ENCODE measurements at regions not wholly inside any gene's neighbourhood (a gene's known extent, or its start where the extent isn't known, plus 50 kb on each side); places are given as distances from the start of the nearest gene placed in this dataset.
A peak's percentile ranks its signal among the peaks of the same experiment; 100 is the strongest.

DNA sequence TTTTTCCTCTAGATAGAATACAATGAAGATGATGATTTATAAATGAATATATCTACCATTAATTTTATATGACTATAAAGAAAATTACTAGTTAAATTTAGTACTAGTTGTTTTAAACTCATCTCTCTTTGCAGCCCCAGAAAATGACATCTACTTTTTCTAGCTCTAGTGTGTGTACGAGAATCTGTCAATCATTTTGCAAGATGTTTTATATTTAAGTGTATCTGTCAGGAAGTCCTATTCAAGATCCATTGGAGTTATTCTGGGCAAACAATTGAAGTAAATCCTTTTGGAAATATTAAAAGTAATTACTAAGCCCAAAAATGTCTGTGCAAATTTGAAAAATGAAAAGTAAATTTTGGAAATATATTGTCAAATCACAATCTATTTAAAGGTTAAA lies 144.3 kb upstream of the PCDH9 start:
- no peak for DNase-seq

DNA sequence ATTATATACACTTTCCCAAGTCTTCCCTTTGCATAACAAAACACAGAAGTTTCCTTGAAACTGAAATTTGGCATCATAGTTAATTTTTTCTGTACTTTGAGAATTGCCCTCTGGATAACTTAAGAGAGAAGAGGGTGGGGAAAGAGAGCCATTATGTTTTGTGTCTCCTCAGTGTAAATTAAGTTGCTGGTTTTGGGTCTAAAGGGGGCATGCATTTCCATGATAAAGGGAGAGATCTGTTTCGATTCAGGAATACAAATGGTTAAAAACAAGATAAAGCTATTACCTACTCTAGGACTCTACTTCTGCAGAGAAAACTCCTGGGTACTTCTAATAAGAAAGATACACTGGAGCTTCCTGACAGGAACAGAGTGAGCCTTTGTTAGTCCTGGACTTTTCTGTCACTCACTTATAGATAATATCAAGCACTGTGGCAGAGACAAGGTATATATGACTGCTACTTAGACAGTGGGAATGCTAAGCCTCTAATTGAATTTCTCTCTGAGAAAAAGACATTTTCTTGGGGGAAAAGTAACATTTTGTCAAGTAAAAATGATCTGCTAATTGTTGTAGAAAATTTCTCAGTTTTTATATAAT lies 142.8 kb upstream of the PCDH9 start:
- DNase-seq, result no peak

DNA sequence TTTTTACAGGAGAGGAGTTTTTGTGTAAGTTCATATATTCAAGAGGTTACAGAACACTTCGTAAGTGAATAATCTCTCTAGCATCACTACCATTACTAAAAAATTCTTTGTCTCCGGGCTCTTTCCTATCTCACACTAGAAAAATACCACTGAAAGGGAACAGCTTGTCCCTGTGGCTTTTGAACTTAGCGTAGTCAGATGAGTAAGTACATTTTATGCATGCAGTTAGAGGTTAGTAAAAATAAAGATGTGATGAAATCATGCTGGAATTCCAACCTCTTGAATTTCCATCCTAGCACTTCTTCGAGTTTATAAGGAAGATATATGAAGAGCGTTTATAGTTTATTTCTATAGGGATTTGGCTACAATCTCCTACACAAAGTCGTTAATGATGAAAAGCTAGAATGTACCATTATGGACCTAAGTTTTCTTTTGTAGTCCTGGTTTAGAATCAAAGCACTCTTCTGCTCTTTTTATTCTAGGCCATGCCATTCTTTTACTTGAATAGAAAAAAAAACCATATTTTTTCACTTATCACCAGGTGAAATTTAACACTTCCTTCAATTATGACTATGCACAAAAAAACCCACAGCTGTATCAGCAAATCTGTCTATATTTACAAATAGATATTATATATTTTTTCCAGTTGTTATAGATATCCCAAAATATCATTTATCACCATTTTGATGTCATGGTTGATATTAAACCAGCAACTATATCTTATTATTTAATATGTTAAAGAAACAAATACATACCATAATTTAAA lies 139.9 kb upstream of the PCDH9 start:
- no peak for DNase-seq

DNA sequence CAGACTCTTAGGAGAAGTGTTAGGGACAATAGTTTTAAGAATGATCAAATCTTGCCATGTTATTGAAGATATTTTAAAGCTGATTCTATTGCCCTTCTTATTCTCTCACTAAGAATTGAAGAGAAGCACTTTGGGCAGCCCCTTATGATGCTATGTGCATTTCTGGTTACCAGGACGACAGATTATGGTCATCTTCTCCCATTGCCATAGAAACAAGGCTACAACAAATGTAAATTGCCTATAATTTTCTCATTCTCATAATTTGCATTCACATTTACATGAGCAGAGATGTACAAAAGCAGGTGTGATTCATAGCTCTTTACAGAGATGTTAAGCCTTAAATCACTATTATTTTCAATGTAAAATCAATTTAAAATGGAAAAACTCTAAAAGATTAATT lies 137.3 kb upstream of the PCDH9 start:
- no peak for DNase-seq

DNA sequence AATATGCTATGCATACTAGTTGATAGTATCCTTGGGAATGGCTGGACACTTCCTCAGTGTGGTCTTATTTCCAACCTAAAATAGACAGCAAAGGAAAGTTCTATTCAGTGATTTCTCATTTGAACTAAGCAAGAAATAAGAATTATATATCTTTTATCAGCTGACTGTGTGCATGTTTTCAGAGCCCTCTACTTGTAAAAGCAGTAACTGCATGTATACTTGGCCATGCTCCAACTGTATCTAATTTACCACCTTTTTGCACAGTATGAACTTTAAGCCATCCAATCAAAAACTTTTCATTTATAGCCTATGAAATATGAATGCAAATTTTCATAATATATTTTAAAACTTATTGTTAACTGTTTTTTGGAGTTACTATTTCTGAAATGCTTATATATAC lies 136.4 kb upstream of the PCDH9 start:
- DNase-seq, result no peak

DNA sequence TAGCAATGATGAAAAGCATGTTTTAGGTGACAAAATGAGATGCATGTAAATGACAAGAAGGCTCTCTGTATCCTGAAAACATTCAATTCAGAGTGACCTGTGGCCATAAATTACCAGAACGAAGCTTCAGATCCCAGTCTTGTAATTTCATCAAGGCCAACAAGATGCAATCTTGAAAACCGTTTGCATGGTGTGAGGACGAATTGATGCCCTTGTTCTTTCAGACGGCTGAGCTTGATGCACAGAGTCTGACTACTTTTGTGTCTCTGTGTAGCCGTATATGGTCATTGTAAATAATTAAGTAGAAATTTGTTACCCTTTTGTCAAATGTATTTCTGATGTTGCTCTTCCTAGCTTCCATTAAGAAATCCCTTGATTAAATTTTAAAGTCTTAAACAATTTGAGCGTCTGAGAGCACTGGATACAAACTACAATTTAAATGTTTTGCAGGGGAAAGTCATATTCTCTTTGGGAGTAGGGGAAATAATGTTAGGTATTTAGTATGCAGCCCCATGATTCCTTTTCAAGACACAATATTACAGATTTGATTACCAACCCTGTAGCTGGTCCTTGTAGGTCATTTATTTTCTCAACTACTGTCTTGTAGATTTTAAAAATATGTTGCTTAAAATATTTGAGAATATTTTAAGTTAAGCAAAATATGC lies 125.8 kb upstream of the PCDH9 start:
- no peak for DNase-seq

DNA sequence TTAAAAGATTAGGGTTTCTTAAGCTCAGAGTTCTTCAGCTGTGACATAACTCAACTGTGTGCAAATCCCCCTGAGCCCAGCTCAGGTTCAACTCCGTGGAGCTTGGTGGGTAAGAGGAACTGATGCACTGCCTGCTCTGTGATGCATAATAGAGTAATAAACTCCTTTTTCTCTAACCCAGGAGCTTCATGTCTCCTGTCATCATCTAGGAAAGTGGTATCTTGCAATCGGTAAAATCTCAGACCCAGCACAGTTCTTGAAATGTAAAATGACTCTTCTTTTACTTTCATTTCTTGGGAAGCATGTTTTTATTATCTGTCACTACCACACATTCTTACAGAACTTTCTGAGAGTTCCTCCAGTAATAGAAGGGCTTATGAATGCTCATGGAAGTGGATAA lies 123.8 kb upstream of the PCDH9 start:
- no peak for DNase-seq

DNA sequence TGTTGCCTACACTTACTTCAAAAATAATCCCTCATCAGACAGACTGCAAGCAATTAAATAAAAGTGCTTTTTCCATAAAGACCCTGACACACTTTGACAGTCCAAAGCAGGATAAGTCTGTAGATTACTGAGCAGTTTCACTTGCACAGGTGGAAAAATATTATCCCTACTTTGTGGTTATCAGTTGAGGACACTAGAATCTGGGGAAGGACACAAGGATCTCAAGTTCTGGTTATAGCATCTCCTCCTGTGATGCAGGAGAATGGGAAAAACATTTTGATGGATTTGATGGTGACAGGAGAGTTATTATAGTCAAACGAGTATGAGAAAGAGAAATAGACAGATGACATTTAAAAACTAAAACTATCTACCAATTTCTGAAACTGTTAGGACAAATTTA lies 122.9 kb upstream of the PCDH9 start:
- no peak for DNase-seq

DNA sequence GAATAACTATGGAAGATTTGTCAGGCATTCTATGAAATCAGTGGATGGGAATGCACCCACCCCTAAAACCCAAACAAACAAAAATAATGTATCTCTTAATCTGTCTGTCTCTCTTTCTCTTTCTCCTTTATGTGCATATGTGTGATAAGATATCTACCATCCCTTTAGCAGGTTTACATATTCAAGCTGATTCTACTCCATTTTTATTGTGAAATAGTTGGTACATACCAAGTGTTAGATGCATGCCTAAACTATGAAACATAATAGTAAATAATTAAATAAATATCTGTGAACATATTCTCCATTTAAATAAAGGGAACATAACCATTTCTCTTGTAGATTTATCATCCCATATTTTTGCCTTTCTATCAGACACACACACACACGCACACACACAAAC lies 121.8 kb upstream of the PCDH9 start:
- no peak for DNase-seq

DNA sequence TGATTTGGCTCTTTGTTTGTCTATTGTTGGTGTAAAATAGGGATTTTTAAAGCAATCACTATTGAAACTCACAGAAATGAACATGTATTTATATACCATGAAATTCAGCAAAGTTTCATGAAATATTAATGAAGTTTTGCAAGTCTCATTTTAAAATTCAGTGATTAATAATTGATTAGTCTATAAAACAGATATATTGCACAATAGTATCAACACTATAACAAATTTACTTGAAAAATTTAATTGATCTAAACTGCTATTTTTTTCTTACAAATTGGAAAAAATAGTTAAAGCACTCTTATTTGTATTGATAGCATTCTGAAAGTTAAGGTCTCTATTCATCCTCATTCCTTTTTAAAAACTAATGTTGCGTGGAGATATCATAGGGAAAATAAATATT lies 121.0 kb upstream of the PCDH9 start:
- DNase-seq, result no peak

DNA sequence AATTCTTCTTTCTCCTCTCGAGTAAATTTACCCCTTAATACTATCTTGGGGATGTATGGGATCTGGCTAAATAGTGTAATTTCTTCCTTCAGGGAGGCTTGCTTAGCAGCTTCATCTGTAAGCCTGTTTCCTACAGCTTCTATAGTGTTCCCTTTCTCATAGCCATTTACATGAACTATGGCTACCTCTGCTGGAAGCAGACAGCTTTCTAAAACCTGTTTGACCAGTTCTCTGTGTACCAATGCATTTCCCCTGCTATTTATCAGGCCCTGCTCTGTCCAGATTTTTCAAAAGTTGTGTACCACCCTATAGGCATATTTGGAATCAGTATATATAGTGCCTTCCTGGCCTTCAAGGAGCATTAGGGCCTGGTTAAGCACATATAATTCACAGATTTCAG lies 113.6 kb upstream of the PCDH9 start:
- peak; percentile 57 for DNase-seq

DNA sequence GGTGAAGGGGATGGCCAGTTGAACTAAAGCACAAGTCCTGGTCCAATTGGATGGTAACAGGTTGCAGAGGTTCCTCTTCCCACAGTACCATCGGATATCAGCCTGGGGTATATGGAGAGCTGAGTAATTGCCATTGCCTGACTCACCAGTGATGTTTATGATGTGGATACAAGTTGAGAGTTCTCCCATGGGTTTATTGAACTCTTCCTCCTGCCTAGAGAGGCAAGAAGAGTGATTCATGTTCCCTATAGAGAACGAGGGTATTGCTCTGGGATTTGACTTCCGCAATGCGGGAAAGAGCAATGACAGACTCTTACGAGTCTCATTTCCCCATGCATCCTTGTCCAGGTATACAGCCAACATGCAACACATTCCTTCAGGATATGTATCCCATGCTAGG lies 111.3 kb upstream of the PCDH9 start:
- DNase-seq, result no peak

DNA sequence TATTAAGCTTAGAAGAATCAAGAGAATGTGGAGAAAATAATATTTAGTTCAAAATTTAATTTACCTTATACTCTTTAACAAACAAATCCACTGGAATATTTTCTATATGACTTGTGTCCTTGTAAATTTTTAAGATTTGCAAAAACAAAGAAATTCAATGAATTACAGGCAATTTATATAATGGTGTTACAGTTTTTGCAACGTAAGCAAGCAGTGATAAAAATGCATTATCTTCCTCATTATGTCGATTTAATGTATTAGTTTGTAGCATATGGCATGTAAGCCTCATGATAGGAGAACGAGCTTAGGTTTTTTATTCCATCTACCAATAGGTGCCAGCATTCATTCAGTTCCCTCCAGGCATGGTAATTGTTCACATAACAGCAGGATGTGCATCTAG lies 100.0 kb upstream of the PCDH9 start:
- no peak for DNase-seq

DNA sequence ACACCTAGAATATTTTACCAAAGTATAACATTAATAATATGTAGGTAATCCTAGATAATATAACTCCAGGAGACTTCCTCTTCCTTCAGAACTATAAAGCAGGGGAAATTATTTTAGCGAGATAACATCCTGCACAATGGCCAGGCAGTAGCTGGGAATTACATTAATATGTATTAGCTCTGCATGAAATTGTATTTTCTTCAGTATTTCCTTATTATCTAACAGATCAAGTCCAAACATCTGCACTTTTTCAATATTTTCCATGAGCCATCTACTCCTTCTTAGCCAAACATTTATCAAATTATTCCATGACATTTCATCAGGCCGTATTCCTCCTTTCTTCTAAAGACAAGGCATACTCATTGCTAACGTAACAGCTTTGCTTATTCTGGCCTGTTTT lies 98.8 kb upstream of the PCDH9 start:
- DNase-seq, result no peak

DNA sequence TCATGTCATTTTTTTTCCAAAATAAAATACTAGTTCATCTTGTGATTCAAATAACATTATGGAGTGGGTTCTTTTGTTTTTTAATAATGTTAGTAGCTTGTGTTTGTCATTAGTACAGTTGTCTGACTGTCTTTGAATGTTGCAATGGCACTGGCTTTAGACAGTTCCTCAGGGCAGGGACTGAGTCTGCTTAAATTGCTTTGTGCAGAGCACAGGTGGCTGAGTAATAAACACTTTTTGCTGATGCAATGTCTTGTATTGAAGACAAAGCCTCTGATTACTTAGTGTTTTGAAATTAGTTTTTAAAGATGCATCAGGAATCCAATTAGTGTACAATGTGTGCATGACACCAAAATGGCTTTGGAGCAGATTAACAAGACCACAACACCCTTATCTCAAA lies 88.7 kb upstream of the PCDH9 start:
- DNase-seq, result no peak

DNA sequence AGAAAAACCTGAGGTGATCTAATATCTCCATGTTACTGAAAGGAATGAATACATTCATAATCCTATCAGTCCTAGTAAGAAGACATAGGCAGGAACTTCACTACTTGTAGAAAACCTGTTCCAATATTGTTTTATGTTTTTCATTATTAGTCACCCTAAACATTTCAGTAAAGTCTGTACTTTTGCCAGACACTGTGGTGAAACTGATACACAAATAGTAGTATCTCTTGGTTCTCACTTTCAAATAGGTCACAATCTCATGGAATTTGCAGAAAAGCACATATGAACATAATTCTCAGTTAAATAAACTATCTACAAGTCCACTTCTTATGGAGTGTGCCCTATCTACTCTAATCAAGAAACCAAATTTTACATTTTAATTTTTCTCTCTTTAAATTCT lies 88.3 kb upstream of the PCDH9 start:
- no peak for DNase-seq

DNA sequence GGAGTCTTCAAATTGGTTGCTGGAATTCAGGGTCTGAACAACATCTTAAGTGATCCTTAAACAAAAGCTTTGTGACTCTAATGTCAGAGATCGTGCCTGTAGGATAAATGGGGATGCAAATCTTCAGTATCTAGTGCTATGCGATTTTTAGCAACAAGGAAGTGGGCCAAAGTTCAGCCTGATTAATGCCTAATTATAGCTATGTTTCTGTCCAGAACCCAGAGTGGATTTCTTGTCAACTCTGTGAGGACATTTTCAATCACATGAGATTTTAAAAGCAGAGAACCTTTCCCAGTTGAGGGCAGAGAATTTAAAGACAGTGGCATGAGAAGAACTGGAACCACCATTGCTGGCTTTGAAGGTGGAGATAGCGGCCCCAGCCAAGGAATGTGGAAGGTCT lies 84.3 kb upstream of the PCDH9 start:
- DNase-seq, result no peak

DNA sequence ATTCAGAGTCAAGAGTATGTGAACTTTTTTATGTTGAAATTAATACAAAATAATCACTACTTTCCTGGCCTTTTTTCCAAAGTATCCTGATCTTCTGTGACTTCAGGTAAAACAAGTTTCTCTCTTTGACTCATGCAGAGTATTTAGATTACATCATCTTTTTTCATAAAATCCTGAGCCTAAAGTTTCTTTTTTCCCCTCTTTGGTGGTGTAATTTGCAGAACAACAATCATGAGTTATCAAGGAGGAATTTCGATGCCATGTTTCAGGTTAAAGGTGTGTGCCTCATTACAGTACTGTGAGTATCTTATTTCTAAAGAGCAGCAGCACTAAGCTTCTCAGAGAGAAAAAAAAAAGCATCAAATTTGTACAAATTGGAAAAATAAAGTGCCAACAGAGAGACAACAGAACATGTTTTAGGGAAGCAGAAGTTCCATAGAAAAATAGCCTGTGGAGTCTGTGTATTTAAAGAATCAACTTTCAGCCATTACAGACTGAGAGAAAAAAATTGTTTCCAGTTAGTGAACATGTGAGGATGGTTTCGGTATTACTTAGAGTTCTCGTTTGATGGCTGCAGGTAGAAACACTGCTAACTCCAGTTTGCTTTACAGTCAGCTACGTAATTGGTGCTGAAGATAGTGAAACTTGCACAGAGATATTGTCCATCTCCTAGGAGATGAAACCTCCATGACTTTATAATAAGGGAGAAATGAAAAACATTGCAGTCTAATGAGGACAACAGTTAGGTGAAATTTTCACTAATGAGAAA lies 78.1 kb upstream of the PCDH9 start:
- DNase-seq, result no peak

DNA sequence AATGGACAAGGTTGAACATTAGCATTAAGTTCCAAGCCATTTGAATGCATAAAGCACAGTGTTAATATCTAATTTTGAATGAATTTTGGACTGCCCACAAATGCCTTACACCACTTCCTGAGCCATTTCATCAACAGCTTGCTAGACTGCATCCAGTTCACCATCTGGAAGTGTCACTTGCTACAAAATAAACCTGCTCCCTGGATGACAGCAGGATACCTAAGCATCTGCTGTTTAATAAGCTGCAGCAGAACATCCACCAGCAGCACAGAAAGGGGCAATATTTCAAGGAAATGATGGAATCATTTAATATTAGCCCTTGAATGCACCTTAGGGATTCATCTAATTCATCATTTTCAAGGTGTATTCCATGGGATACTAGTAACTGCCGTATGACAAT lies 76.6 kb upstream of the PCDH9 start:
- no peak for DNase-seq

DNA sequence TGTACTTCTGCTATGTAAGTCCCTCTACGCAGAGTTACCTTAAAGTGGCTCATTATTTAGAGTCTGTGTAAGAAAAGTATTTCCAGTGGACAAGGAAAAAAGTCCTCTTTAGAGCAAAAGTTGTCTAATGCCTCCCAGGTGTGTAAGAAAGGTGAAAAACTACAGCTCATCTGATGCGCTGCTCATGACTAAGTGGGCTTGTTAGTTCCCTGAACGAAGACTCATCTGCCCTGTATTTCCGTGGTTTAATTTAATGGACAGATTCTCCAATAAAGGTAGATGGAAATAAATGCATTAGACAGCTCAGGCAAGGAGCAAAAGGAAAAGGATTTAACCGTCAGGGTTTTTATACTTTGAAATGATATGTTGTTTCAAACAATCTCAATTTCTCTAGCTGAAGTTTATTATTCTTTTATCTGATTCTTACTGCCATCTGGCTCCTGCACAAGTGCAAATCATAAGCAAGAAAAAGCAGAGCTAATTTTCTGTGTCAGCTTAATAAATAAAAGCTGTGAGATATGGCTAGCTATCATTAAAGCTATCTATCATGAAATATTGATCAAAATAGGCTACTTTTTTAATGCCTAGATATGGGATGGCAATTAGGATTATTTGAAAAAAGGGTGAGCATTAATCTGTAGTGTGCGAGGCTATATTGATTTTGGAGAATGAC lies 73.7 kb upstream of the PCDH9 start:
- DNase-seq, result no peak

DNA sequence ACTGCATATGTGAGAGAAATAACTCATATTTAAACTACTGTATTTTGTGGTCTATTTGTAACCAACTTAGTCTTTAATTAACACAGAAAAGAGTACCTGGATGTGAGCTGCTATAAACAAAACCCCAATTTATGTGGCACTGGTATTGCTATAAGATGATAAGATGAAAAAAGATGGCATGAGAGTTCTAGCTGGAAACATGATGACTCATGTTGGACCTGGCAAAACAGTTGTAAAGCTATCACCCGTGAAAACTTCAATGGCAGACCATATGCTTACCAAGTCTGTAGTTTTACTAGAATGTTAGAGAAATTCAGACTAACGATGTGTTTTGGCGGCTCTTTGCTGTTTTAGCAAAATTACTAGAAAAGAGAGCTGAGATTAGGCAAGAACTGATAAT lies 69.6 kb upstream of the PCDH9 start:
- DNase-seq, result no peak

DNA sequence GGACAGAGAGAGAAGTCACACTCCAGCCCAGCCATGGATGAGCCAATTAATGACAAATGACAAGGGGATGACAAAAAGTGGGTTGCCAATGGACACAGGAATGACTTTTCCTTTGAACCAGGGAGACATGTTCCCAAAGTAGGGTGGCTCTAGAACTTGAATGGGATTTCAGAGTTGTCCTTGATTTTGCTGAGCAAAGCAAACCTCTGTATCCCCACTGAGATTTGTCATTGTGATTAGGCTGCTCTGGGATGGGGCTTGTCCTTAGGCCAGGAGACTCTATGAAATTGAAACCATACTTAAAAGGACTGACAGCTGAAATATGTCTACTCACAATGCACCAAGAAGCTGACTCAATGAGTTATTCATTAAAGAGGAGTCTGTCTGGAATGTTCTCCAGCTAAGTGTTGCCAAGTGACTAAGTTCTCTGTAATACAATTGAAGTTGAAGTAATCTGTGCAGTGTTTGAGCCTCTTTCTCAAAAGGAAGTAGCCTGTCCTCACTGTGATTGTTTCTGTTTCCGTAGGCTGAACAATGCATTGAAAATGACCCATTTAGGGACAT lies 69.0 kb upstream of the PCDH9 start:
- no peak for DNase-seq

DNA sequence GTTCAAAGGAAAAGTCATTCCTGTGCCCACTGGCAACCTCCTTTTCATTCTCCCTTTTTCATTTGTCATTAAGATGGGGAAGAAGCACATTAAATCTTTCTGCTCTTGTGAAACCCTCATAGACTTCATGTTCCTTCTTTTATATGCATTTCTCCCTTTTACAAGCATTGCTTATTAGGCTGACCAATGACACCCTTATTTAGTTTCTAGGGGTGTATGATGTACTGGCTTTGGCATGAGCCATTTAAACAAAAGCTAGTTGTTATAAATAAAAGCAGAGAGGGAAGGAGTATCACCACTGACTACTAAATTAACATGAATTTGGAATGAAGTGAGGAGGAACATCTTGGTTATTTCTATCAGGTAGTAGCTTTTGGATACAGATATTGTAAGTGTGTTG lies 68.2 kb upstream of the PCDH9 start:
- DNase-seq, result no peak
